ENCODE measurements at regions not wholly inside any gene's neighbourhood (a gene's known extent, or its start where the extent isn't known, plus 50 kb on each side); places are given as distances from the start of the nearest gene placed in this dataset.

DNA sequence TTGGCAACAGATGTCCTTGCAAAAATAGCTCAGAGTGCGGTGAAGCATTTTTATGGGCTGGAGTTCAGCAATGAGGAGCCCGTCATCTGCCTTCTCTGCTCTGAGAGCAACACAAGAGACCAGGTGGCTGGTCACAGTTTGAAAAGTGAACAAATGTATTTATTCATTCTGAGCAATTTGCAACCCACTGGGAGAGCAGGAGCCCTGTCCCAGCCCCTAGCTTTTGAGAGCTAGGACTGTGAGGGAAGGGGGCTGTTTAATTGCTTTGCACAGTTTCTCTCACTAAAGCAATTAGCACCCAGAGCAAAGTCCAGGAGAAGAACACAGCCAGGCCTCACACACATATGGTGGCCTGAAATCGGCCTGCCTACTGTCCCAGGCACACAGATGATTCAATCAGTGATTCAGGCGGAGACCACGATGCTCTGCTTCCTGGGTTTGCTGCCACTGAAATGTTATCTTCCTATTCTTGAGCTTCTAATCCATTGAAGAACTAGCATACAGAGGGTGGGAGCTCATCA lies 646.1 kb upstream of the ACVR2A start:
- TF ChIP-seq, protein P1, sequence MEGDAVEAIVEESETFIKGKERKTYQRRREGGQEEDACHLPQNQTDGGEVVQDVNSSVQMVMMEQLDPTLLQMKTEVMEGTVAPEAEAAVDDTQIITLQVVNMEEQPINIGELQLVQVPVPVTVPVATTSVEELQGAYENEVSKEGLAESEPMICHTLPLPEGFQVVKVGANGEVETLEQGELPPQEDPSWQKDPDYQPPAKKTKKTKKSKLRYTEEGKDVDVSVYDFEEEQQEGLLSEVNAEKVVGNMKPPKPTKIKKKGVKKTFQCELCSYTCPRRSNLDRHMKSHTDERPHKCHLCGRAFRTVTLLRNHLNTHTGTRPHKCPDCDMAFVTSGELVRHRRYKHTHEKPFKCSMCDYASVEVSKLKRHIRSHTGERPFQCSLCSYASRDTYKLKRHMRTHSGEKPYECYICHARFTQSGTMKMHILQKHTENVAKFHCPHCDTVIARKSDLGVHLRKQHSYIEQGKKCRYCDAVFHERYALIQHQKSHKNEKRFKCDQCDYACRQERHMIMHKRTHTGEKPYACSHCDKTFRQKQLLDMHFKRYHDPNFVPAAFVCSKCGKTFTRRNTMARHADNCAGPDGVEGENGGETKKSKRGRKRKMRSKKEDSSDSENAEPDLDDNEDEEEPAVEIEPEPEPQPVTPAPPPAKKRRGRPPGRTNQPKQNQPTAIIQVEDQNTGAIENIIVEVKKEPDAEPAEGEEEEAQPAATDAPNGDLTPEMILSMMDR (IDR thresholded peaks at IDR 0.05): no peak
- TF ChIP-seq POLR2A (IDR thresholded peaks at IDR 0.05): no peak

Measured in uterus (tissue), 2 donors.